ENCODE measurements at regions not wholly inside any gene's neighbourhood (a gene's known extent, or its start where the extent isn't known, plus 50 kb on each side); places are given as distances from the start of the nearest gene placed in this dataset.

DNA sequence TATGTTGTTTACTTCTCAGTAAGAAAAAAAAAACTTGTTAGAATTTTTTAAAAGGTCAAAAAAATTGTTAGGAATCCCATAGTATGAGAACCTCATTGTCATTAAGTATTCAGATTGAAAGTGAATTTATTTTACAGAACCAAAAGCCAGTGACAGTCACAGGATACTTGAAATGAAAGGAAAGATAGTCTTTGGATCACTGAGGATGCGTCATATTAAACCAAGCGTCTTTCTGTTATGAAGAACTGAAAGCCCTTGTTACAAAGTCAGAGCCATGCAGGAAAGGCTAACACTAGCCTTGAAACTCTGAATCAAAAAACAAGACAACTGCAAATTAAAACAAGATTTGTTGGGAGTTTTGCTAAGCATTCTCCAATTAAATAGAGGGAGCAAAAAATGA lies 1348.0 kb upstream of the SLC10A2 start:
- H2AFZ ChIP-seq (ENCODE audit: low read depth, low read length, poor library complexity, severe bottlenecking), result no peak overlapping the region
- TF ChIP-seq CBX3 (IDR thresholded peaks at IDR 0.05; ENCODE audit: low read depth) (no peak), POLR2A (IDR thresholded peaks at IDR 0.05; ENCODE audit: borderline replicate concordance, extremely low read depth, insufficient read depth, insufficient read length) (no peak), ELF1 (IDR thresholded peaks at IDR 0.05; ENCODE audit: borderline replicate concordance, low read depth) (no peak), EZH2phosphoT487 (IDR thresholded peaks at IDR 0.05; ENCODE audit: borderline replicate concordance) (no peak), TCF7L2 (IDR thresholded peaks at IDR 0.05; ENCODE audit: borderline replicate concordance, extremely low read depth, insufficient read depth, insufficient read length) (no peak), CEBPB (IDR thresholded peaks at IDR 0.05; ENCODE audit: low read depth) (no peak), EGR1 (IDR thresholded peaks at IDR 0.05; ENCODE audit: low read depth) (no peak), EZH2 (IDR thresholded peaks at IDR 0.05) (no peak), SIN3A (IDR thresholded peaks at IDR 0.05; ENCODE audit: low read depth) (no peak)
- TF ChIP-seq, protein P1, sequence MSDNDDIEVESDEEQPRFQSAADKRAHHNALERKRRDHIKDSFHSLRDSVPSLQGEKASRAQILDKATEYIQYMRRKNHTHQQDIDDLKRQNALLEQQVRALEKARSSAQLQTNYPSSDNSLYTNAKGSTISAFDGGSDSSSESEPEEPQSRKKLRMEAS (IDR thresholded peaks at IDR 0.05), result no peak
- TF ChIP-seq, protein P2, sequence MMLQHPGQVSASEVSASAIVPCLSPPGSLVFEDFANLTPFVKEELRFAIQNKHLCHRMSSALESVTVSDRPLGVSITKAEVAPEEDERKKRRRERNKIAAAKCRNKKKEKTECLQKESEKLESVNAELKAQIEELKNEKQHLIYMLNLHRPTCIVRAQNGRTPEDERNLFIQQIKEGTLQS (IDR thresholded peaks at IDR 0.05), result no peak

DNA sequence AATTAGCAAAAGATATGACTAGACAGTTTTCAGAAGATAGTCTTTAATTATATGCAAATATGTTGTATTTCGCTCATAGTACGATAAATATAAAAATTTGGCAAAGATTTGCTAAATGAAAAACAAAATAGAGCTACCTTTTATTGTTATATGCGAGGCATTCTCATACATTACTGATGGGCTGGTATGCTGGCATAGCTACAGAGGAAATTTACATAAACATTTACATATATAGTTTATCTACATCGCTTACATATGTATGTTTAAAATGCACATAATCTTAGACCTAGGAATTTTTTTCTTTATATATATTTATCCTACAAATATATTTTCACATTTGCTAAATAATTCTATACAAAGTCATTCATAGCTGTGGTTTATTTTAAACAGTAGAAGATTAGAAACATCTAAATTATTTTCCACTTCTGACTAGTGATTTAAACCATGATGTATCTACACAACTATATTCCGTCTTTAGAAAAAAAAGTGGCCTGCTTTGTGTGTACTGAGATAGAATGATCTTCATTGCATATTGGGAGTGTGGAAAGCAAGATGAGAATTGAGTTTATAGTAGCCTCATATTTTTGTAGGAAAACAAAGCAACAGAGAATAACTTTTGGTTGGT lies 1345.0 kb upstream of the SLC10A2 start:
- no peak overlapping the region for H3K4me2 ChIP-seq (ENCODE audit: low read length)
- no peaks in the 10 kb centered on the region for H3K27me3 ChIP-seq (ENCODE audit: insufficient read depth, low read length)
- CTCF ChIA-PET, result no interaction called here
- DNase-seq (ENCODE audit: low read depth, low spot score), result no peak
- no peaks in the 10 kb centered on the region for H3K79me2 ChIP-seq (ENCODE audit: insufficient read depth, low read length)
- POLR2A ChIA-PET, result no interaction called here
- H3K9me2 ChIP-seq (ENCODE audit: insufficient read depth), result no peaks in the 10 kb centered on the region
- no peak overlapping the region for H3K4me3 ChIP-seq (replicated peaks in 1 of 2; ENCODE audit: low read depth in 1 of 2, low read length in 2 of 2)
- no peak overlapping the region for H3K9ac ChIP-seq (ENCODE audit: low read length)
- RAD21 ChIA-PET (ENCODE audit: low non-redundant PET in 1 of 2, low total read pairs in 2 of 2, uncharacterized antibody in 2 of 2, unreplicated experiment in 2 of 2), result no interaction called here
- no peak overlapping the region for H3K27ac ChIP-seq (ENCODE audit: low read depth, low read length)
- H3K9me3 ChIP-seq (ENCODE audit: control insufficient read depth in 1 of 2, insufficient read depth in 1 of 2, low read depth in 1 of 2, low read length in 2 of 2), result no peaks in the 10 kb centered on the region
- no peaks in the 10 kb centered on the region for H3K36me3 ChIP-seq (ENCODE audit: control insufficient read depth in 1 of 2, insufficient read depth in 2 of 2, low read length in 2 of 2)
- no peaks in the 10 kb centered on the region; a peak in 1 of 4 replicates for H3K4me1 ChIP-seq (ENCODE audit: control insufficient read depth in 1 of 2, insufficient read depth in 2 of 2, low read length in 2 of 2)
- ATAC-seq, result no peak
- H4K20me1 ChIP-seq (ENCODE audit: insufficient read depth), result no peaks in the 10 kb centered on the region
- BruUV-seq (replicated peaks), result no TSS peak
- no peak overlapping the region for H2AFZ ChIP-seq (ENCODE audit: low read depth, low read length, poor library complexity, severe bottlenecking)
- intact Hi-C loops (cut with micrococcal nuclease), result no loop called here
- TF ChIP-seq ELF1 (IDR thresholded peaks at IDR 0.05; ENCODE audit: borderline replicate concordance, low read depth), result no peak
- TF ChIP-seq, protein P3, sequence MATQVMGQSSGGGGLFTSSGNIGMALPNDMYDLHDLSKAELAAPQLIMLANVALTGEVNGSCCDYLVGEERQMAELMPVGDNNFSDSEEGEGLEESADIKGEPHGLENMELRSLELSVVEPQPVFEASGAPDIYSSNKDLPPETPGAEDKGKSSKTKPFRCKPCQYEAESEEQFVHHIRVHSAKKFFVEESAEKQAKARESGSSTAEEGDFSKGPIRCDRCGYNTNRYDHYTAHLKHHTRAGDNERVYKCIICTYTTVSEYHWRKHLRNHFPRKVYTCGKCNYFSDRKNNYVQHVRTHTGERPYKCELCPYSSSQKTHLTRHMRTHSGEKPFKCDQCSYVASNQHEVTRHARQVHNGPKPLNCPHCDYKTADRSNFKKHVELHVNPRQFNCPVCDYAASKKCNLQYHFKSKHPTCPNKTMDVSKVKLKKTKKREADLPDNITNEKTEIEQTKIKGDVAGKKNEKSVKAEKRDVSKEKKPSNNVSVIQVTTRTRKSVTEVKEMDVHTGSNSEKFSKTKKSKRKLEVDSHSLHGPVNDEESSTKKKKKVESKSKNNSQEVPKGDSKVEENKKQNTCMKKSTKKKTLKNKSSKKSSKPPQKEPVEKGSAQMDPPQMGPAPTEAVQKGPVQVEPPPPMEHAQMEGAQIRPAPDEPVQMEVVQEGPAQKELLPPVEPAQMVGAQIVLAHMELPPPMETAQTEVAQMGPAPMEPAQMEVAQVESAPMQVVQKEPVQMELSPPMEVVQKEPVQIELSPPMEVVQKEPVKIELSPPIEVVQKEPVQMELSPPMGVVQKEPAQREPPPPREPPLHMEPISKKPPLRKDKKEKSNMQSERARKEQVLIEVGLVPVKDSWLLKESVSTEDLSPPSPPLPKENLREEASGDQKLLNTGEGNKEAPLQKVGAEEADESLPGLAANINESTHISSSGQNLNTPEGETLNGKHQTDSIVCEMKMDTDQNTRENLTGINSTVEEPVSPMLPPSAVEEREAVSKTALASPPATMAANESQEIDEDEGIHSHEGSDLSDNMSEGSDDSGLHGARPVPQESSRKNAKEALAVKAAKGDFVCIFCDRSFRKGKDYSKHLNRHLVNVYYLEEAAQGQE (IDR thresholded peaks at IDR 0.05; ENCODE audit: low read depth), result no peak
- no peak for TF ChIP-seq ZNF274 (IDR thresholded peaks at IDR 0.05; ENCODE audit: low read depth, low read length)
- no peak for TF ChIP-seq JUND (IDR thresholded peaks at IDR 0.05)
- TF ChIP-seq TCF7L2 (IDR thresholded peaks at IDR 0.05; ENCODE audit: borderline replicate concordance, extremely low read depth, insufficient read depth, insufficient read length), result no peak
- TF ChIP-seq CBX3 (IDR thresholded peaks at IDR 0.05; ENCODE audit: low read depth), result no peak
- no peak for TF ChIP-seq SIN3A (IDR thresholded peaks at IDR 0.05; ENCODE audit: low read depth)
- no peak for TF ChIP-seq ZFX (IDR thresholded peaks at IDR 0.05)
- TF ChIP-seq POLR2AphosphoS5 (IDR thresholded peaks at IDR 0.05; ENCODE audit: low read depth, low read length), result no peak
- TF ChIP-seq SRF (IDR thresholded peaks at IDR 0.05; ENCODE audit: low read depth), result no peak
- TF ChIP-seq, protein P2 (IDR thresholded peaks at IDR 0.05), result no peak
- TF ChIP-seq POLR2A (IDR thresholded peaks at IDR 0.05; ENCODE audit: borderline replicate concordance, extremely low read depth, insufficient read depth, insufficient read length), result no peak

More for the DNA sequence above, 1348.0 kb upstream of the SLC10A2 start:
- intact Hi-C loops (cut with micrococcal nuclease), result no loop called here
- Histone ChIP-seq H3K27ac (ENCODE audit: low read depth, low read length) (no peak overlapping the region), H3K4me1 (ENCODE audit: control insufficient read depth in 1 of 2, insufficient read depth in 2 of 2, low read length in 2 of 2) (no peaks in the 10 kb centered on the region), H3K9me2 (ENCODE audit: insufficient read depth) (no peaks in the 10 kb centered on the region), H3K27me3 (ENCODE audit: insufficient read depth, low read length) (no peaks in the 10 kb centered on the region), H3K36me3 (ENCODE audit: control insufficient read depth in 1 of 2, insufficient read depth in 2 of 2, low read length in 2 of 2) (no peaks in the 10 kb centered on the region), H3K9ac (ENCODE audit: low read length) (no peak overlapping the region), H3K4me2 (ENCODE audit: low read length) (no peak overlapping the region), H3K79me2 (ENCODE audit: insufficient read depth, low read length) (no peaks in the 10 kb centered on the region), H3K9me3 (ENCODE audit: control insufficient read depth in 1 of 2, insufficient read depth in 1 of 2, low read depth in 1 of 2, low read length in 2 of 2) (no peaks in the 10 kb centered on the region), H4K20me1 (ENCODE audit: insufficient read depth) (no peaks in the 10 kb centered on the region), H3K4me3 (replicated peaks in 1 of 2; ENCODE audit: low read depth in 1 of 2, low read length in 2 of 2) (no peak overlapping the region)
- DNase-seq (ENCODE audit: low read depth, low spot score), result no peak
- RAD21 ChIA-PET (ENCODE audit: low non-redundant PET in 1 of 2, low total read pairs in 2 of 2, uncharacterized antibody in 2 of 2, unreplicated experiment in 2 of 2), result no interaction called here
- CTCF ChIA-PET, result no interaction called here
- ATAC-seq, result no peak
- POLR2A ChIA-PET, result no interaction called here
- no TSS peak for BruUV-seq (replicated peaks)

Data from HCT116 (cell line).